H1 (cell line): ENCODE measurements at regions not wholly inside any gene's neighbourhood (a gene's known extent, or its start where the extent isn't known, plus 50 kb on each side); places are given as distances from the start of the nearest gene placed in this dataset.
A peak's percentile ranks its signal among the peaks of the same experiment; 100 is the strongest.

ENCODE experiments used
- BACH1 ChIP-seq: IDR thresholded peaks from 2 replicates; pipeline ENCODE4 v1.6.1; 2012; ENCODE audit warnings: low read length, improper control_type of control experiment
- CREB1 ChIP-seq: IDR thresholded peaks from 2 replicates; pipeline ENCODE4 v1.6.1; 2012; ENCODE audit warnings: inconsistent platforms
- E2F6 ChIP-seq: IDR thresholded peaks from 2 replicates; pipeline ENCODE4 v1.6.1; 2012; ENCODE audit warnings: inconsistent platforms
- HDAC2 ChIP-seq, 2 experiments: fragments of 300-600 bp in 1 of 2; sonication (generic) in 1 of 2; IDR thresholded peaks; 2 replicates each; pipeline ENCODE4 v1.6.1; 2011 to 2012; ENCODE audit warnings: low read depth in 2 of 2, low read length in 2 of 2, mild to moderate bottlenecking in 2 of 2, moderate library complexity in 2 of 2, borderline replicate concordance in 1 of 2, inconsistent platforms in 1 of 2
- JUND ChIP-seq: IDR thresholded peaks from 2 replicates; pipeline ENCODE4 v1.6.1; 2011; ENCODE audit warnings: mild to moderate bottlenecking, improper control_type of control experiment, low read length
- RAD21 ChIP-seq, 2 experiments: IDR thresholded peaks in 1 of 2; conservative IDR thresholded peaks in 1 of 2; 2 replicates each; pipeline ENCODE4 v1.6.1; 2011; ENCODE audit warnings: low read depth in 2 of 2, low read length in 2 of 2, improper control_type of control experiment in 1 of 2, inconsistent platforms in 1 of 2, mild to moderate bottlenecking in 1 of 2, moderate library complexity in 1 of 2
- TCF12 ChIP-seq: IDR thresholded peaks from 2 replicates; pipeline ENCODE4 v1.6.1; 2011; ENCODE audit warnings: low read depth, mild to moderate bottlenecking, low read length
- TEAD4 ChIP-seq: IDR thresholded peaks from 2 replicates; pipeline ENCODE4 v1.6.1; 2012; ENCODE audit warnings: low read depth, low read length, inconsistent platforms, mixed read lengths
- YY1 ChIP-seq: IDR thresholded peaks from 2 replicates; pipeline ENCODE4 v1.6.1; 2011; ENCODE audit warnings: low read depth, mild to moderate bottlenecking, low read length

GRCh38 chr11:45339729-45340519, 53.8 kb upstream of the SYT13 start (continued):
- TF ChIP-seq CREB1: peak; percentile 81
- TF ChIP-seq BACH1: peak; percentile 44; the same call in 1 of the 2 replicates
- TF ChIP-seq YY1: peak; percentile 55; the same call in 1 of the 2 replicates
- TF ChIP-seq E2F6: peak; percentile 31; the same call in 1 of the 2 replicates
- no peak for TF ChIP-seq TCF12
- TF ChIP-seq RAD21 (IDR thresholded peaks at IDR 0.05 in 1 of 2, conservative IDR thresholded peaks at IDR 0.05 in 1 of 2; ENCODE audit: low read depth in 2 of 2, low read length in 2 of 2): peak; percentile 64 to 73
- TF ChIP-seq HDAC2 (IDR thresholded peaks at IDR 0.05; ENCODE audit: borderline replicate concordance in 1 of 2, low read depth in 2 of 2, low read length in 2 of 2): 0 out of 4 replicates have a peak, but pooled peaks of 1 of the 2 experiments have one; percentile 40
- TF ChIP-seq JUND: 0 out of 2 replicates have a peak, but pooled peaks have one; percentile 59
- no peak for TF ChIP-seq TEAD4
